GM12891 (cell line): ENCODE measurements at regions not wholly inside any gene's neighbourhood (a gene's known extent, or its start where the extent isn't known, plus 50 kb on each side); places are given as distances from the start of the nearest gene placed in this dataset.

Source experiments
- PAX5 ChIP-seq: IDR thresholded peaks from 2 replicates; pipeline ENCODE4 v1.6.1; 2011; ENCODE audit warnings: low read length, moderate library complexity, mild to moderate bottlenecking; ENCODE audit not compliant: insufficient read depth, severe bottlenecking
- POLR2A ChIP-seq: IDR thresholded peaks from 2 replicates; pipeline ENCODE4 v1.6.1; 2011; ENCODE audit warnings: low read depth, low read length, control low read depth
- POLR2AphosphoS5 ChIP-seq: IDR thresholded peaks from 2 replicates; pipeline ENCODE4 v1.6.1; 2011; ENCODE audit warnings: low read depth, low read length, control low read depth

DNA sequence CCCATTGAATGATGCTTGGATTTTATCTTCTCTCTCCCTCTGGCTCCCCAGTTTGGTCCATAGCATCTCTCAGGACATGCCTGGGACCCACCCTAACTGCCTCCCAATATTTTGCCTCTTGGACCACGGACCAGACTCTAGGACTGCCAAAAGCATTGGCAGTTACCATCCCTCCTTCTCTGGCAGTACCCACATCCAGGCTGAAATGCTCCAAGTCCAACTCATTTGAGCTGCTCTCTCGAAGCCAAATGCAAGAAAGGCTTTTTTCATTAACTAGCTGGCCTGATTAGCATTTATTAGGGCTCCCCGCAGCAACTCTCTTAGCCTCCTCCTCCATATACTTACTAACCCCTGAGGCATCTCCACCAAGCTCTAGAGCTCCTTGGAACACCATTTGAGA is 140.0 kb upstream of the GRIK3 start:
- TF ChIP-seq POLR2A (no peak), PAX5 (no peak), POLR2AphosphoS5 (no peak)
